OCI-LY7 (cell line): ENCODE measurements at regions not wholly inside any gene's neighbourhood (a gene's known extent, or its start where the extent isn't known, plus 50 kb on each side); places are given as distances from the start of the nearest gene placed in this dataset.

Source experiments
- BruUV-seq: library from RNA; stranded (reverse); fragments of 400-500 nt; replicated peaks from 2 replicates; lab custom pipeline; 2021; lab: Mats Ljungman, UMichigan
- CTCF ChIA-PET: fragments of 300-600 bp; sonication (Branson Sonifier 250); formaldehyde crosslinking; loops from one replicate; lab custom pipeline; 2022; ENCODE audit warnings: antibody characterized with exemption; ENCODE audit not compliant: unreplicated experiment; lab: Charles Lee
- POLR2A ChIA-PET: fragments of 300-600 bp; sonication (Branson Sonifier 250); formaldehyde crosslinking; loops from one replicate; lab custom pipeline; 2022; ENCODE audit warnings: antibody characterized with exemption; lab: Charles Lee
- DNase-seq: peaks from one replicate; pipeline ENCODE4 v3.0.0-alpha.2; 2015; ENCODE audit warnings: low spot score
- H2AFZ ChIP-seq: fragments of 200-600 bp; sonication (generic), shearing (Covaris generic); 2 replicates; pipeline ENCODE4 v1.6.1; 2014; ENCODE audit warnings: mild to moderate bottlenecking, antibody characterized with exemption, low read length, moderate library complexity
- H3K27ac ChIP-seq: fragments of 200-600 bp; sonication (generic); 2 replicates; pipeline ENCODE4 v1.5.1; 2014; ENCODE audit warnings: mixed run types, low read depth, mild to moderate bottlenecking, moderate library complexity, low read length, inconsistent platforms; ENCODE audit not compliant: poor library complexity, severe bottlenecking
- H3K36me3 ChIP-seq: fragments of 200-600 bp; sonication (generic); 2 replicates; pipeline ENCODE4 v1.6.1; 2014; ENCODE audit warnings: mild to moderate bottlenecking, antibody characterized with exemption, low read length, moderate library complexity, mixed read lengths; ENCODE audit not compliant: insufficient read depth
- H3K4me1 ChIP-seq: fragments of 200-600 bp; sonication (generic); 2 replicates; pipeline ENCODE4 v1.5.1; 2014; ENCODE audit warnings: mild to moderate bottlenecking, low read length; ENCODE audit not compliant: insufficient read depth, poor library complexity, severe bottlenecking
- H3K4me2 ChIP-seq: fragments of 200-600 bp; sonication (generic); 2 replicates; pipeline ENCODE4 v1.6.1; 2014; ENCODE audit warnings: mild to moderate bottlenecking, low read length
- H3K4me3 ChIP-seq: fragments of 200-600 bp; sonication (generic); 2 replicates; pipeline ENCODE4 v1.5.1; 2014; ENCODE audit warnings: mild to moderate bottlenecking, low read depth, low read length; ENCODE audit not compliant: poor library complexity, severe bottlenecking
- H3K79me2 ChIP-seq: fragments of 200-600 bp; sonication (generic); 2 replicates; pipeline ENCODE4 v1.6.1; 2016; ENCODE audit warnings: low read depth, mild to moderate bottlenecking, low read length, moderate library complexity, mixed read lengths; ENCODE audit not compliant: insufficient read depth
- H3K9me2 ChIP-seq: fragments of 200-600 bp; sonication (generic); 2 replicates; pipeline ENCODE4 v1.6.1; 2016; ENCODE audit warnings: mild to moderate bottlenecking, low read length, mixed read lengths; ENCODE audit not compliant: insufficient read depth
- H3K9me3 ChIP-seq: fragments of 200-600 bp; sonication (generic); 2 replicates; pipeline ENCODE4 v1.6.1; 2014; ENCODE audit warnings: mild to moderate bottlenecking, mixed run types, low read length, mixed read lengths
- H4K20me1 ChIP-seq: fragments of 200-600 bp; sonication (generic); 2 replicates; pipeline ENCODE4 v1.6.1; 2014; ENCODE audit warnings: mild to moderate bottlenecking, antibody characterized with exemption, low read length, moderate library complexity, mixed read lengths; ENCODE audit not compliant: insufficient read depth
- CTCF ChIP-seq: fragments of 200-600 bp; sonication (generic); conservative IDR thresholded peaks from 2 replicates; pipeline ENCODE4 v1.5.1; 2014; ENCODE audit warnings: mild to moderate bottlenecking, antibody characterized with exemption, low read length, moderate library complexity, mixed read lengths
- EZH2phosphoT487 ChIP-seq: fragments of 200-600 bp; sonication (generic); IDR thresholded peaks from 2 replicates; pipeline ENCODE4 v1.6.1; 2018; ENCODE audit warnings: low read depth, borderline replicate concordance, mild to moderate bottlenecking, mixed run types, antibody characterized with exemption, low read length, moderate library complexity, mixed read lengths
- intact Hi-C: fragments of 100-400 bp; cut with micrococcal nuclease; formaldehyde crosslinking; loops from one replicate; pipeline ENCODE4 v1.10.0; 2022; ENCODE audit not compliant: unreplicated experiment

GRCh38 chr1:67561704-67562113 is 123.3 kb upstream of the GADD45A start:
- TF ChIP-seq EZH2phosphoT487: no peak
- peak; percentile 98 for TF ChIP-seq CTCF
- DNase-seq: peak; percentile 84
- Histone ChIP-seq H2AFZ (peak overlapping the region; percentile 32; the same call in 1 of the 2 replicates), H4K20me1 (no peaks in the 10 kb centered on the region), H3K9me3 (no peaks in the 10 kb centered on the region), H3K36me3 (no peaks in the 10 kb centered on the region), H3K4me1 (peaks cover 4% of the 10 kb centered on the region), H3K4me2 (peak overlapping the region; percentile 22; the same call in 1 of the 2 replicates), H3K4me3 (no peak overlapping the region), H3K79me2 (no peaks in the 10 kb centered on the region), H3K27ac (no peak overlapping the region), H3K9me2 (no peaks in the 10 kb centered on the region)
- ChIA-PET POLR2A (interaction anchor here (1.0 to 2.7 kb wide), 5 partner anchors 10 to 198 kb away, joined by 3 to 14 read pairs (median 5); partner anchors contain the start of gene GADD45A), CTCF (interaction anchor here (1.4 to 2.5 kb wide), 2 partner anchors 20 to 199 kb away, joined by 3 to 25 read pairs; no protein-coding TSS in a partner anchor)
- BruUV-seq: no TSS peak
- intact Hi-C loops: loop anchor here (1.0 kb wide), 2 partner anchors 125 to 199 kb away; no protein-coding TSS in a partner anchor

- POLR2A ChIA-PET: no interaction called here
Observed at GRCh38 chr1:67563684-67564083, 121.3 kb upstream of the GADD45A start.

More at GRCh38 chr1:67563684-67564083, 121.3 kb upstream of the GADD45A start:
- no peak overlapping the region for H3K4me3 ChIP-seq
- no peaks in the 10 kb centered on the region for H3K79me2 ChIP-seq
- intact Hi-C loops: no loop called here
- TF ChIP-seq EZH2phosphoT487 (no peak), CTCF (no peak)
- no peak for DNase-seq
- BruUV-seq: no TSS peak
- H4K20me1 ChIP-seq: no peaks in the 10 kb centered on the region
- H2AFZ ChIP-seq: no peak overlapping the region
- CTCF ChIA-PET: interaction anchor here (0.6 kb wide), 1 partner anchor 849 kb away, joined by 13 read pairs; no protein-coding TSS in a partner anchor
- H3K4me2 ChIP-seq: no peak overlapping the region
- no peak overlapping the region for H3K27ac ChIP-seq
- no peaks in the 10 kb centered on the region for H3K9me3 ChIP-seq
- H3K36me3 ChIP-seq: no peaks in the 10 kb centered on the region
- peaks cover 4% of the 10 kb centered on the region for H3K4me1 ChIP-seq
- no peaks in the 10 kb centered on the region for H3K9me2 ChIP-seq
